GM21447 (cell line): ENCODE measurements at regions not wholly inside any gene's neighbourhood (a gene's known extent, or its start where the extent isn't known, plus 50 kb on each side); places are given as distances from the start of the nearest gene placed in this dataset.
"Not testable (repeated sequence)": the region's sequence is repeated elsewhere in the genome, so short reads cannot be mapped to it uniquely, and the experiment has no call there.

ENCODE experiments used
- ATAC-seq: cut with Tn5 transposase; IDR thresholded peaks from one replicate; pipeline ENCODE4 v1.9.1; 2021; ENCODE audit not compliant: unreplicated experiment

DNA sequence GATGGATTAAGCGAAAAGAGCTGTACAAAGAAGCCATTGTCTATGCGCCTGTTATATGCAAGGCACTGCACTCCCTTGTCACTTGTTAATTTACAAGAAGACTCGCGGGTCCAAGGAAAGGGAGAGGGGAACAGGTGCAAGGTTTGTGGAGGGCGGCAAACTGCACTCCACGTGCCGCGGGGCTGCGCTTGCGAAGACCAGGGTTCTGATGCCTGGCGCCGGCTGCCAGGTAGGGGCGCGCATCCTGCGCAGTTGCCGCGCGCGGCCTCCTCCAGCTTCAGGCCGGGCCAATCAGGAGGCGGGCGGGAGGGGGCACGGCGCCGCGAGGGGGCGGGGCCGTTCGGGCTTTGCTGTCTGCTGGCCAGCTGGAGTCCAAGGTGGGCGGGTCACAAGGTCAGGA lies 140.6 kb upstream of the PALS2 start:
- ATAC-seq = no peak

DNA sequence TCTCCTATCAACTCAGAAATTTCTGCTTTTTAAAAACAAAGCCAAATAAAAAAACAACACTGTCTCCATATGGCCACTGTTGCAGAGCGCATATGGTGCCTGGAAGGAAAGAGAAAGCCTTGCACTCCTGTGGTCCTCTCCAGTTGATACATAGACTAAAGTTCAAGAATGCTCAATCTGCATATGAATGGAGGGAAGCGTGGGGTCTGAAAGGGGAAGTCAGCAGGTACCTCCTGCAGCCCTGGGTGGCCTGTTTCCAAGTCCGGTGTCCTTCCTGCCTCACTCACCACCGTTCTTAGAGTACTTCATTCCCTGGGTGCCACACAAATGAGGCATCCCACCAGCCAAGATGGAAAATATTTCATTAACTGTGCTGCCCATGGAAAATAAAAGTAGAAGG lies 138.3 kb upstream of the PALS2 start:
- ATAC-seq = no peak

DNA sequence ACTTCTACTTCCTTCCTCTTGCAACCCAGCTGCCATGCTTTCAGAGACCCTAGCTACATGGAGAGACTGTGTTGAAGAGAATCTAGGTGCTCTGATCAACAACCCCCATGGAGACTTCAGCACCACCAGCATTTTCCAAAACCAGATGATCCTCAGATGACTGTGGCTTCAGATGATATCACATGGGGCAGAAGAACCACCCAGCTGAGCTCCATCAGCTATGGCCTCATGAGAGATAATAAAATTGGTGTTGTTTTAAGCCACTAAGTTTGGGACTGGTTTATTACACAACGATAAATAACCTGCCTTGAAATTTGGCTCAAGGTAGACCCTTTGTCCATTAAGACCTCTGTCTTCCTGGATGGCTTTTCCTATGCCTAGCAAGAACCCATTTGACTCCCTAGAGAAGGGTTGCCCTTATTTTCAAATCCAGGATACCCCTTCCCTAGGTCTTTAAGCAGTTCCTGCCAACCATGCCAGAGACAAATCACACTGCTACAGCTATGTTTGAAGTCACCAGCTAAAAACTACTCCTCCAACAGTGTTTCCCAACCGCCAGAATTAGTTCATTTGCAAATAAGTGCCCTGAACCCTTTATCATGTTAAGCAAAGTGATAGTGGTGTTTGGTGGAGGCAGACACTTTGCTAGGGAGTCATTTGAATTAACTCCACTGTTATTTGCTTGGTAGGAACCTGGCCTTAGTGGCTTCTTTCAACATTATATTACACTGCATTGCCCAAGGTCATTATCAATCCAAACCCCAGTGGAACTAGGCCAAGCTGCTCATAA lies 136.9 kb upstream of the PALS2 start:
- ATAC-seq = no peak

DNA sequence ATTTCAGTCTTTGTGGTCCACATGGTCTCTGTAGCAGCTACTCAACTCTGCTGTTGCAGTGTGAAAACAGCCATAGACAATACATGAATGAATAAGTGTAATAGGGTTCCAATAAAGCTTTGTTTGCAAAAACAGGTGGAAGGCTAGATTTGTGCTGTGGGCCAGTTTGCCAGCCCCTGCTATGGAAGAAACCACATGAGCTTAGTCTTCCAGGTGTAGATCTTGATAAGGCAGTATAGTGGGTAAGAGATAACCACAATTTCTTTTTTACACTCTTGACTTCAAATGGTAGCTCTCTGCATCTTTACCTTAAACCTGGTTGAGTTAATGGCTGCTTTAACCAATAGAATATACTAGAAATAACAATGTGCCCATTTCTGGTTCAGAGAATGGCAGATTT lies 135.0 kb upstream of the PALS2 start:
- ATAC-seq = no peak

DNA sequence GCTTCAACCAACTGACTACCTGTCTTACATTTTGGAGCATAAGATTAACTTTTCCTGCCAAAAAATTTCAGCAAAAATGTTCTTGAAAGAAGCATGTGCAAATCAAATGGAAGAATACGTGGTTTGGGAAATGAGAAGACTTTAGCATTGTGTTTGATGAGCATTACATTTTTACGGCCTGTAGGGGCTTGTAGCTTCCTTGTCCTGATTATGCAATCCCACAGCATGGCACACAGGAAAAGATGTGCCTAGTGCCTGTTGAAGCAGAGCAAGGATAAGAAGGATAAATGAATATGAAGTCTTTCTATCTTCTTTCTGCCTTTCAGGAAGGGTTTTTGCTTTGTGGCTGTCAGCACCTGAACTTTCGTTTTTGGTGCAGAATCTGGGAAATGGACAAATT lies 134.1 kb upstream of the PALS2 start:
- ATAC-seq = not testable (repeated sequence)

DNA sequence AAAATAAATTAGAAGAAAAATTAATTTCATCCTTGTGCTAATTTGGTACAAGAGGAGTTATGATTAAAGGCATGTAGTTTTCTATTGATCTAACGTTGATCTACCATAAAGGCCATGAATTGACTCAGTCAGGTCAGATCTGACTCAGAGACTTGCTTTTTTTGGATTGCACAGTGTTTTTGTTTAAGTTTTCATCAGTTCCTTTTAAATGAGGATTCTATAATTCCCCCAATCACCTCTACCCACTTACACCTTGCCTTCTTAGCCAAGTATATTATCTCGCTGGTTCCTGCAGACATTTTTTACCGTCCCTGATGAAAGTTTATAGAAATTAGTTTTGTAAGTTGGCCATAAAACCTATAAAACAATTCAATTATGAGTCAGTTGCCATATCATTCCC lies 132.4 kb upstream of the PALS2 start:
- ATAC-seq = no peak

DNA sequence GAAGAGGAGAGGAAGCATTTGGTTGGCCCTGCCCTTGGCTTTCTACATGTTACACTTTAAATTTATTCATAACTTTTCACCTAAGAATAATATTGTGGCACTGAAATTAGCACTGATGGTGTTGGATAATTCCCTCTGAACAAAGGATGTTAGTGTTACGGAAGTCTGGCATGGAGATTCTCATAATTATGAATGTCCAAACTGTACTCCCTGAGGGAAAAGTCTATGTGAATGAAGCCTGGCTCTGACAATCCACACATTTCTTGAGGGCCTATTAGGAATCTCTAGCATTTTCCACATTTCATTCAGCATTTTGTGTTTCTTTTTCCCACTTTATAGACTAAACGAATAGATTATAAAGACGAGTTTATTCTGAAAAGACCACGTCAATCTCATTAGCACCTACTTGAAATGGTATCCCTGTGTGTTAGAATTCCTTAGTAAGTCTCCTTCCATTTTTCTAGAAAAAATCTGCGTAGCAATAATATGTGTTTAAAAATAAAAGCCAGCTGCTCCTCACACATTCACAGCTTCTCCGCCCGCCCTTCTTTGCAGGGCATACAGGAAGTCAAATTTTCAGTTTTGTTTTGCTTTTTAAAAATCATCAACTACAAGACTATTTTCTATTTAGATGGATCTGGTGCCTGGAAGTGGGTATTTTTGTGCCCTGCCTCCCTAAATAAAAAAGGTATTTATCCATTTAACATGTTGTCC lies 131.8 kb upstream of the PALS2 start:
- ATAC-seq = peak; percentile 66

DNA sequence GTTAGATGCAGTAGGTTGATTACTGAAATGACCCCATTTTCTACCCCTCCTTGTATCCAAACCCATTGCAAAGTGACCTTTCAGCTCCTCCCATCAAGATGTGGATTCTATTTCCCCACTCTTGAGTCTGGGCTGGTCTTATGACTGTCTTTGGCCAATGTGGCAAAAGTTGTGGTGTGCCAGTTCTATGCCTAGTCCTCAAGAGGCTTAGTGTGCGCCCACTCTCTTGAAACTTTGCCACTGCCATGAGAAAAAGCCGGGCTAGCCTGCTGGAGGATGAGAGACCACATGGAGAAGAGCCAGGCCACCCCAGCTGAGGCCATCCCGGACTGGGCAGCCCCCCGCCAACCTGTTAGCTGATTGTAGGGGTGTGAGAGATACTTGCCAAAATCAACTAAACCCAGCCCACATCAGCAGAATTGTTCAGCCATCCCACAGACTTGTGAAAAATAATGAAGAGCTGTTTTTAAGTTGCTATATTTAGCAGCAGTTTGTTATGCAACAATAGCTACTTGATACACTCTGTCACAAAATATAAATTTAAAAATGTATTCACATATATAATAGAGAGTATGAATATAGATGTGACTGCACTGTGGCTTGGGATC lies 131.0 kb upstream of the PALS2 start:
- ATAC-seq = peak; percentile 27

DNA sequence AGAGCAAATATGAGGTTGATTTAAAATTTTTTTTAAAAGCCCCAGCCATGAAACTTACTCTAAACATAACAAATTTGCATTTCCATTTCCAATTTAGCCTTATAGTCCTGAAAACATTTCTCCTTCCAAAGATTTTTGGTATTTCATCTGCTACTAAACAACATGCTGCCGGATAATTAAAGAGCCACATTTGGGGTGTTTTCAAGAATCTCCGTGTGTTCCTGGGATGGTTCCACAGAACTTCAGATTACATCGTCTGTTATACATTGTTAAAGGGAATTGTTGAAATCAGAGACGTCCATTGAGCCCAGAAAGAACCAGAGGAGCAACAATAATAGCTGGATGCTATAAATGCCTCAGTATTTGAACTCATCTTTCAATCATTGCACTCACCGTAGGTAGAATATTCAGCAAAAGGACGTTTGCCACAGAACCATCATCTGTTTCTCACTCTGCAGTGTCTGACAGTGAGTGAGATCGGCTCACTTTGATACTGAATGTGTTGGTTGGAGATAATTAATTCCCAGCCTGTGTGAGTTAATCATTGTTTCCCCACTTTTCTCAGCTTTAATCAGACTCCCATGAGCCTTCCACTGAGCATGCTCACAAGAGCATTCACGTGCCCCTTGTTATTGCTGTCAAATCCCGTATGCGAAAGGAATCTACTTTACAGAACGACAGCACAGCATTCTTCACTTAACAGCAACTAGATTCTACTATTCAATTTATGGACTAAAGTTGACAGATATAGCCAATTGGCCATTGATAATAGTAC lies 128.4 kb upstream of the PALS2 start:
- no peak for ATAC-seq

DNA sequence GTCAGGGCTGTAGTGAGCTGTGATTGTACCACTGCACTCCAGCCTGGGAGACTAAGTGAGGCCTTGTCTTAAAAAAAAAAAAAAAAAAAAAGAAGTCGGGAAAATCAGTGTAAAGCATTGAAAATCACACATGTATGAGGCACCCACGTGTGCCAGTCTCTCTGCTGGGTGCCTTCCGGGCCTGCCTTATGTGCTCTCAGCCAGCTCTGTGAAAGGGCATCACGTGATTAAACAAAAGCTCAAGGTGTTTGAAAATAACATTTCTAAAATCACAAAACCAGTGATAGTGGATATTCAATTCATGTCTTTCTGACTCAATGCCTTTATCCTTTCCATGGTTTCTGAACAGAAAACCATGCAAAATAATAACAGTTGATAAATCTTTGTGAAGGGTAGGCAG lies 125.2 kb upstream of the PALS2 start:
- ATAC-seq = no peak

DNA sequence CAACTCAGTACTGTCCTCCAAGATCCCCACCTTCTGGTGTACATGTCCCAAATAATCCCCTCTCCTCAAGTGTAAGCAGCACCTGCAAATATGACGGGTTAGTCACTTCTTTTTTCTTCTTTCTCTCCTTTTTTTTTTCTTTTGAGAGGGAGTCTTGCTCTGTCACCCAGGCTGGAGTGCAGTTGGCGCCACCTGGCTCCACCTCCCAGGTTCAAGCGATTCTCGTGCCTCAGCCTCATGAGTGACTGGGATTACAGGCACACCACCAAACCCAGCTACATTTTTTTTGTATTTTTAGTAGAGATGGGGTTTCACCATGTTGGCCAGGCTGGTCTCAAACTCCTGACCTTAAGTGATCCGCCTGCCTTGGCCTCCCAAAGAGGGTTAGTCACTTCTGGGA lies 123.8 kb upstream of the PALS2 start:
- not testable (repeated sequence) for ATAC-seq

DNA sequence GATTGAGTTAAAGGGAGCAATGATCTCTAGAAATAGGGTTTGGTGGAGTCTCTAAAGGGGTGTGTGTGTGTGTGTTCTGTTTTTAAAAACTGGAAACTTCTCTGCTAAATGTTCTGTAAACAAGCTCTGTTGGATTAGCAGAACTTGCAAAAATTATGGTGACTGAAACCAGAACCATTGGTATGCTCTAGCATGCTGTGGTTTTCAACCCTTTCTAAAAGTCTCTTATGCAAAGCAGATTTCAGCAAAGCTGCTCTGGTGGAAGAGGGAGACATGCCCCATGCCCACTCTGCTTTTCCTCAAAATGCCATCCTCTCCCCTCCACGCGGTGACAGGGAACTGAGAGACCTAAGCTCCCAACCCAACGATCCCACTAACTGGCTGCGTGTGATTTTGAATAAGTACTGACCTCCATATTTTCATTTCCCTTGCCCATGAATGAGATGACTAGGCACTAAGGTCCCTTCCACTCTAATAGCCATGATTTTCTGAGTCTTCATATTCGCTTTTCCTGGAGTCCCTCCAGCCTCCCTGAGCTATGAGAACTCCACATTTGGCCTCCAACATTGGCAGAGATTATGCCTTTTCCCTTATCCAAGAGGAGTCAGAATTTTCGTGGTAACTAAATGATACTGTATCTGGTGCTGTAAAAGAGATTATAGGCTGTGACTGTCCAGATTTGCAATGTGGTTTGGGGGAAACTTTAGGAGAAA lies 117.3 kb upstream of the PALS2 start:
- peak; percentile 82 for ATAC-seq

DNA sequence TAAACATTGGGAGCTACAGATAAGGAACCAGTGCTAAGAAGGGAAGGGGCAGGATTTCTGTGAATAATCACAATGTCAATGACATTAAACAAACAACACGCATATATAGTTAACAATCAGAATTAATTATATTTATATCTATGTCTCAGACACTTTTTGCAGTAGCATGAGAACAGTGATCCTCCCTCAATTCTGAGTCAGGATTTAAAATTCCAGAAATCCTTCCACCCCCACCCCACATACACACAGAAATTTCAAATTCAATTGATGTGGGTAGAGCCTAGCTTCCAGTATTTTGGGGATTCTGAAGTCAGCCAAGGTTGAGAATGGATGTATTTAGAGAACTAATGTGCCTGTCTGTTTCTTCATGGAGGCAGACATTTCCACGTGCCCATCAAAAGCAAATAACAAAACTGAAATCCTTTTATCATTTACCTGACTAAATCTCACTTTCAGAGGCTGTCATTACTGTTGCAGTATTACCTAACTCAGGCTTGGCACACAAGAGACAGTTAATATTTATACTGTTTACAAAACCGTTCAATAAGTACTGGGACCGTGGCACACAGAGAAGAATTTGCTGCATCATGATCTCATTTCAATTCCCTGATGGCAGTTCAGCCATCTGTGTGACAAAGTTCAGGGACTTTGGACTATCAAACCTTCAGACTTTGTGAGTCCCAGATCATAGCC lies 116.6 kb upstream of the PALS2 start:
- ATAC-seq = peak; percentile 63

DNA sequence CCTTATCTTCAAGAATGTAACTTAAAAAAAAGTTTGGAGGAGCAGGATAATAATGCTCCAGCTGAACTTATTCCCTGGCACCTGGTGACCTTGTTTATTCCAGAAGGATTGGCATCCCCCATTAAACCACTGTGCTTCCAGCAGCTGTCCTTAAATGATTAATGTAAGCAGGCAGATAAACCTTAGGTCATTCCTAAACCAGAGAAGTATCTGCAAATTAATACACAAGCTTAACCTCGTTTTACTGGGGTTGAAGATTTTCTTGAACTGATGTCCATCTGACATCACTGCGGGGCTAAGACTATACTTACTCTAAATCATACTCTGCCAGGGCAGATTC lies 116.1 kb upstream of the PALS2 start:
- no peak for ATAC-seq

DNA sequence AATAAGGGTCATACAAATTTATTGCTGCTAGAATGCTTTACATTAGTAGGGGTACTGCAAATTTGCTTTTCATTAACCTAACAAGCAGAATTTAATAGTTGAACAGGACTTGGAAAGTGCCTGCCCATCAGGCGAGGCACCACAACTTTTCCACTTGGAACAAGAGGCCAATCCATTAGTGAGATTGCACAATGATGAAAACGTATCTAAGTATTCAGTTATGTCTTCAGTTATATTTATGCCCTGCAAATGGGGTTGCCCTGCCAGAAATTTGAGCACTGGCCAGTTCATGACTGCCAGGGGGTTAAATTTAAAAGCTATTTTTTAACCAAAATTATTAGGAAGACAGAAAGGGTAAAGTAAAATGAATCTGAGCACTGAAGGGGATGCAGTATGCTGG lies 111.1 kb upstream of the PALS2 start:
- ATAC-seq = no peak

DNA sequence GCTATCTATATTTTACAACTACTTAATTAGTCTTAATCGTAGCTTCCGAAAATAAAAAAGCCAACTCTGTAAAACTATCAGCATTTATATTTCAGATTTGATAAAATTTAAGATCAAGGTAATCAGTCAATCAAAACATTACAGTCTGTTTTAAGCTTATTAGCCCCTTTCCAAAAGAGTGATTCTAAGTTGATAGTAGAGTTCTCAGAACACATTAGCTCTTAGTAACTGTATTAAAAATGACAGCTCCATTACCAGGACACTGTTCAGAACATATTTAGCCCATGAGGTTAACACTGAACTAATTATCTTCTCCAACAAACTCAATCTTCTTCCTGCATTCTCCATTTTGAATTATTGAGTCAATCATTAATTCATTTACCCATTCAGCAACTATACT lies 110.3 kb upstream of the PALS2 start:
- no peak for ATAC-seq

DNA sequence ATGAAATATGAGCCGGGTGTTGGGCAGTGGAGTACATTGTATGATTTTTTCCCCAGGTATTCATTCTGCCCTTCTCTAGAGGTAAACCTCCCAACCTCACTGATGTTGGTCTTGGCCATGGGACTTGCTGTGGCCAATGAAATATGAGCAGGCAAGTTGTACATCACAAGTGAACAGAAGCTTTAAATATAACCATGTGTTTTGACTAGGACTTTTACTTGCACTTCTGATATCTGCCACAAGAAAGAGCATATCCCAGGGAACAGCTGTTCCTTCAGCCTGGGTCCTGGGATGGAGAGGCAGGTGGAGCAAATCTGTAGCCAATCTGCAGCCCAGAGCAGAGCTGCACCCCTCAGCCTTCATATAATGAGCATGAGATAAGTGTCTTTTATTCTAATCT lies 109.8 kb upstream of the PALS2 start:
- no peak for ATAC-seq

DNA sequence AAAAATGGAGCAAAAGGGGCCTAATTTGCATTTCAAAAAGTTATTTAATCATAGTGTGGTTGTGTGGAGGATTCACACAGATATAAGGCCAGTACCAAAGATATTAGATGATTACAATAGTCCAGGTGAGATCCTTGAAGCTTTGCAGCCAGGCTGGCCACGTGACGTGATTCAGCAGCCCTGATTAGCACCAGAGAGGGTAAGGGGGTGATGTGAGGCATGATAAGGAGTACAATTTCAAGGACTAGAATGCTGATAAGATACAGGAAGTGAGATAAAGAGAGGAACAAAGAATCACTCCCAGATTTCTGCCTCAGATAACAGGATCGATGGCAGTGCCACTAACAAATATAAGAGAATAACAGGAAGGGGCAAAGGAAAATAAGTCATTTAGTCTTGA lies 108.4 kb upstream of the PALS2 start:
- no peak for ATAC-seq

DNA sequence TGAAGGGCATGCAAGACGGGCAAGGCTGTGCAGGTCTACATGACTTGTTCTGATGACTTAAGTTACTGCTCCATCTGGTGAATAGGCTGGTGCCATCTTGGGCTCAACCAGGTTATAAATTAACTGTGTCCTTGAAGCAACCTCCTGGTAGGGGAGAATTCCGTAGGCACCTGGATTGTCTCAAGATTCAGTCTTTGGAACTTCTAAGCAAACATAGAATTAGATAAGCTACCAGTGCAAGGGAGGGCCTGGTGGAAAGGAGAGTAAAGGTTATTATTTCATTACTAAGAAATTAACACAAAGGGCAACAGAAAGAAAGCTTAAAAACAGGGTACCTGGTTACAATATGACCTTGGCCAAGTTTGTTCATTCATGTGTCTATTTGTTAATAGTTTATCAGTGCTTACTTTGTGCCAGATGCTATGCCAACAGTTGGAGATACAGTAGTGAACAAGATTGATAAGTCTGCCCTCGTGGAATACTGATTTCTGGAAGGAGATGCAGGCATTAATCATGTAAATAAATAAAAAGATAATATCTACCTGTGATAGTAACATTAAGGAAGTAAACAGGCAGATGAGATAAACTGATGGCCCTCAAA lies 107.0 kb upstream of the PALS2 start:
- no peak for ATAC-seq

DNA sequence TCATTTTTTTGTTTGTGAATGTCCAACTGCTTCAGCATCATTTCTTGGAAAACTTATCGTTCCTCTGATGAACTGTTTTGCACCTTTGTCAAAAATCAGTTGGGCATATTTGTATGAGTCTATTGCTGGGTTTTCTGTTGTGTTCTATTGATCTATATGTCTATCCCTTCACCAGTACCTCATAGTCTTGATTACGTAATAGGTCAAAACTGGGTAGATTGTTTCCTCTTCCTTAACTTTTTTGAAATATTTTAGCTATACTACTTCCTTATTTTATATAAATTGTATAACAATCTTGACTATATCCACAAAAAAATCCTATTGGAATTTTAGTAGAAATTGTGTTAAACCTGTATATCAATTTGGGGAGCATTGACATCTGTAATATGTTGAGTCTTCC lies 104.1 kb upstream of the PALS2 start:
- no peak for ATAC-seq
